Common myeloid progenitor, CD34-positive (primary cell): ENCODE measurements at regions not wholly inside any gene's neighbourhood (a gene's known extent, or its start where the extent isn't known, plus 50 kb on each side); places are given as distances from the start of the nearest gene placed in this dataset.

ENCODE experiments used
- CTCF ChIA-PET: fragments of 350-600 bp; sonication (Branson Sonifier 250); formaldehyde crosslinking; loops from one replicate; lab custom pipeline; 2021; ENCODE audit warnings: antibody characterized with exemption; lab: Charles Lee
- POLR2A ChIA-PET: fragments of 350-600 bp; sonication (Branson Sonifier 250); formaldehyde crosslinking; loops from one replicate; lab custom pipeline; 2021; ENCODE audit warnings: antibody characterized with exemption; lab: Charles Lee
- DNase-seq, 3 donors: peaks; one replicate each; pipeline versions ENCODE4 v3.0.0 to v3.0.0-alpha.2; 2013
- H3K27ac ChIP-seq, 2 experiments: 1 replicate in 1 of 2; 2 replicates in 1 of 2; pipeline ENCODE4 v1.7.0; 2013; ENCODE audit warnings: inconsistent platforms in 2 of 2, low read length in 2 of 2, mild to moderate bottlenecking in 2 of 2, low read depth in 1 of 2, moderate library complexity in 1 of 2; ENCODE audit not compliant: severe bottlenecking in 2 of 2, insufficient read depth in 1 of 2, poor library complexity in 1 of 2
- H3K27me3 ChIP-seq, 5 experiments: replicated peaks in 2 of 5; 1 replicate in 3 of 5; 2 replicates in 2 of 5; pipeline versions ENCODE4 v1.6.1 to v1.7.0; 2013; ENCODE audit warnings: low read length in 4 of 5, mild to moderate bottlenecking in 2 of 5, moderate library complexity in 2 of 5, inconsistent platforms in 1 of 5; ENCODE audit not compliant: insufficient read depth in 5 of 5, control insufficient read depth in 4 of 5
- H3K36me3 ChIP-seq, 4 experiments: 1 replicate in 2 of 4; 2 replicates in 2 of 4; pipeline versions ENCODE4 v1.6.1 to v1.7.0; 2013; ENCODE audit warnings: low read length in 3 of 4, control low read depth in 1 of 4, mild to moderate bottlenecking in 1 of 4; ENCODE audit not compliant: control insufficient read depth in 4 of 4, insufficient read depth in 4 of 4
- H3K4me1 ChIP-seq, 4 experiments: 1 replicate in 3 of 4; 2 replicates in 1 of 4; pipeline versions ENCODE4 v1.6.1 to v1.7.1; 2013; ENCODE audit warnings: low read length in 3 of 4, mild to moderate bottlenecking in 3 of 4, control low read depth in 1 of 4, inconsistent platforms in 1 of 4, moderate library complexity in 1 of 4; ENCODE audit not compliant: control insufficient read depth in 4 of 4, insufficient read depth in 4 of 4; ENCODE audit errors: control extremely low read depth in 1 of 4
- H3K4me3 ChIP-seq, 7 experiments: 1 replicate in 4 of 7; 2 replicates in 3 of 7; pipeline versions ENCODE4 v1.5.1 to v1.7.0; 2013; ENCODE audit warnings: mild to moderate bottlenecking in 7 of 7, low read length in 6 of 7, moderate library complexity in 6 of 7, inconsistent platforms in 2 of 7, low read depth in 2 of 7, control low read depth in 1 of 7; ENCODE audit not compliant: insufficient read depth in 4 of 7, control insufficient read depth in 1 of 7; ENCODE audit errors: extremely low read depth in 1 of 7
- H3K9me3 ChIP-seq, 5 experiments: 1 replicate in 4 of 5; 2 replicates in 1 of 5; pipeline versions ENCODE4 v1.6.1 to v1.7.1; 2013; ENCODE audit warnings: low read length in 4 of 5, mild to moderate bottlenecking in 2 of 5, inconsistent platforms in 1 of 5, low read depth in 1 of 5, moderate library complexity in 1 of 5; ENCODE audit not compliant: control insufficient read depth in 4 of 5, insufficient read depth in 2 of 5; ENCODE audit errors: control extremely low read depth in 1 of 5
- WGBS: methylation state at CpG from one replicate; pipeline ENCODE4 v1.1.5; 2013; ENCODE audit not compliant: insufficient coverage; 5-methylcytosine and 5-hydroxymethylcytosine counted together

- no peak for DNase-seq
- WGBS: no CpG with 5 or more reads among the region's 1 CpG
- H3K27ac ChIP-seq: no peak overlapping the region
- ChIA-PET CTCF (no interaction called here), POLR2A (no interaction called here)
- no peaks in the 10 kb centered on the region for H3K36me3 ChIP-seq
- H3K9me3 ChIP-seq: no peaks in the 10 kb centered on the region
- no peaks in the 10 kb centered on the region for H3K27me3 ChIP-seq
- H3K4me1 ChIP-seq: no peaks in the 10 kb centered on the region
- no peak overlapping the region for H3K4me3 ChIP-seq
These were observed 760.6 kb downstream of the EDEM1 start for GRCh38 chr3:5948084-5948483.

- H3K9me3 ChIP-seq: no peaks in the 10 kb centered on the region
- H3K27ac ChIP-seq: no peak overlapping the region
- H3K4me3 ChIP-seq: no peak overlapping the region
- ChIA-PET POLR2A (no interaction called here), CTCF (no interaction called here)
- H3K4me1 ChIP-seq: no peaks in the 10 kb centered on the region
- DNase-seq: no peak
- no CpG with 5 or more reads among the region's 3 CpGs for WGBS
- H3K27me3 ChIP-seq: no peaks in the 10 kb centered on the region
- no peaks in the 10 kb centered on the region for H3K36me3 ChIP-seq
These were observed 763.5 kb downstream of the EDEM1 start for GRCh38 chr3:5951026-5951425.

GRCh38 chr3:5972586-5972985 is 785.1 kb downstream of the EDEM1 start:
- DNase-seq: no peak
- ChIA-PET POLR2A (no interaction called here), CTCF (no interaction called here)
- WGBS: 95% methylated on average over 4 of the region's 5 CpGs
- H3K4me1 ChIP-seq: peaks cover 0 to 5% (median 0%) of the 10 kb centered on the region in 4 experiments
- H3K27ac ChIP-seq: no peak overlapping the region
- H3K27me3 ChIP-seq: no peaks in the 10 kb centered on the region
- no peaks in the 10 kb centered on the region for H3K9me3 ChIP-seq
- no peak overlapping the region for H3K4me3 ChIP-seq
- H3K36me3 ChIP-seq: no peaks in the 10 kb centered on the region

- H3K27me3 ChIP-seq: no peaks in the 10 kb centered on the region
- H3K4me1 ChIP-seq: peaks cover 0 to 5% (median 0%) of the 10 kb centered on the region in 4 experiments
- H3K9me3 ChIP-seq: no peaks in the 10 kb centered on the region
- ChIA-PET CTCF (interaction anchor here (1.7 kb wide), 1 partner anchor 11 kb away, joined by 3 read pairs; no protein-coding TSS in a partner anchor), POLR2A (no interaction called here)
- H3K36me3 ChIP-seq: no peaks in the 10 kb centered on the region
- 86% methylated on average over 1 of the region's 3 CpGs for WGBS
- H3K4me3 ChIP-seq: no peak overlapping the region
- no peak overlapping the region for H3K27ac ChIP-seq
- no peak for DNase-seq
These were observed 787.3 kb downstream of the EDEM1 start for GRCh38 chr3:5974630-5975322.

- ChIA-PET CTCF (no interaction called here), POLR2A (no interaction called here)
- peaks cover 0 to 4% (median 0%) of the 10 kb centered on the region in 5 experiments for H3K9me3 ChIP-seq
- WGBS: 94% methylated on average over 3 of the region's 8 CpGs
- no peaks in the 10 kb centered on the region for H3K27me3 ChIP-seq
- peaks cover 0 to 5% (median 0%) of the 10 kb centered on the region in 4 experiments for H3K4me1 ChIP-seq
- DNase-seq: no peak
- H3K4me3 ChIP-seq: no peak overlapping the region
- H3K36me3 ChIP-seq: no peaks in the 10 kb centered on the region
- no peak overlapping the region for H3K27ac ChIP-seq
These were observed 789.8 kb downstream of the EDEM1 start for GRCh38 chr3:5977331-5977730.

- DNase-seq: no peak
- H3K4me1 ChIP-seq: no peaks in the 10 kb centered on the region
- ChIA-PET CTCF (no interaction called here), POLR2A (no interaction called here)
- no peak overlapping the region for H3K4me3 ChIP-seq
- no peaks in the 10 kb centered on the region for H3K27me3 ChIP-seq
- no peaks in the 10 kb centered on the region for H3K36me3 ChIP-seq
- WGBS: 50% methylated on average over 2 of the region's 3 CpGs
- peaks cover 0 to 8% (median 0%) of the 10 kb centered on the region in 5 experiments for H3K9me3 ChIP-seq
- no peak overlapping the region for H3K27ac ChIP-seq
These were observed 793.0 kb downstream of the EDEM1 start for GRCh38 chr3:5980475-5980874.

- Histone ChIP-seq H3K27me3 (no peaks in the 10 kb centered on the region), H3K27ac (no peak overlapping the region), H3K4me3 (no peak overlapping the region), H3K4me1 (no peaks in the 10 kb centered on the region), H3K9me3 (no peaks in the 10 kb centered on the region), H3K36me3 (no peaks in the 10 kb centered on the region)
- WGBS: no CpG with 5 or more reads among the region's 1 CpG
- ChIA-PET POLR2A (no interaction called here), CTCF (no interaction called here)
- no peak for DNase-seq
These were observed 807.1 kb downstream of the EDEM1 start for GRCh38 chr3:5994651-5995050.
